ENCODE measurements at regions not wholly inside any gene's neighbourhood (a gene's known extent, or its start where the extent isn't known, plus 50 kb on each side); places are given as distances from the start of the nearest gene placed in this dataset.

DNA sequence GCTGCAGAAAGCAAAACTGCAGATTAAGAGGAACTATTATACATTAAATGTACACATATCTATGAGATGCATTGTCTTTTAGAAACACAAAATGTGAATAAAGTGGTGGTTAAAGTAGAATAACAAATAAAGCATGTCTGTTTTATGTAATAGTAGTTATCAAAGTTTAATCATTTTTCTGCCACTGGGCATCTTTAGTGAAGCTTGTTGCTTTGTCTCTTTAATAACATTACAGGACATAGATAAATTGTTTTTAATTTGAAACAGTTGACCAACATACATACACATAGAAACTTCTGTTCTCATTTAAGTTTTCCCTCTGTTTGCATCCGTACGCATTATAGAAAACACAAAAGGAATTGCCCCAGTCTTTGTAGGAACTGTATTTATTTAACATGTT, 1700.0 kb upstream of the ADGRL3 start:
- TF ChIP-seq EZH2phosphoT487 (IDR thresholded peaks at IDR 0.05; ENCODE audit: low read depth, severe bottlenecking, unreplicated experiment) (no peak), EZH2 (IDR thresholded peaks at IDR 0.05; ENCODE audit: borderline replicate concordance) (no peak)
- TF ChIP-seq, protein P1, sequence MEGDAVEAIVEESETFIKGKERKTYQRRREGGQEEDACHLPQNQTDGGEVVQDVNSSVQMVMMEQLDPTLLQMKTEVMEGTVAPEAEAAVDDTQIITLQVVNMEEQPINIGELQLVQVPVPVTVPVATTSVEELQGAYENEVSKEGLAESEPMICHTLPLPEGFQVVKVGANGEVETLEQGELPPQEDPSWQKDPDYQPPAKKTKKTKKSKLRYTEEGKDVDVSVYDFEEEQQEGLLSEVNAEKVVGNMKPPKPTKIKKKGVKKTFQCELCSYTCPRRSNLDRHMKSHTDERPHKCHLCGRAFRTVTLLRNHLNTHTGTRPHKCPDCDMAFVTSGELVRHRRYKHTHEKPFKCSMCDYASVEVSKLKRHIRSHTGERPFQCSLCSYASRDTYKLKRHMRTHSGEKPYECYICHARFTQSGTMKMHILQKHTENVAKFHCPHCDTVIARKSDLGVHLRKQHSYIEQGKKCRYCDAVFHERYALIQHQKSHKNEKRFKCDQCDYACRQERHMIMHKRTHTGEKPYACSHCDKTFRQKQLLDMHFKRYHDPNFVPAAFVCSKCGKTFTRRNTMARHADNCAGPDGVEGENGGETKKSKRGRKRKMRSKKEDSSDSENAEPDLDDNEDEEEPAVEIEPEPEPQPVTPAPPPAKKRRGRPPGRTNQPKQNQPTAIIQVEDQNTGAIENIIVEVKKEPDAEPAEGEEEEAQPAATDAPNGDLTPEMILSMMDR (IDR thresholded peaks at IDR 0.05; ENCODE audit: poor library complexity), result no peak

Measured in hepatocyte (in vitro differentiated cells).